ENCODE measurements at regions not wholly inside any gene's neighbourhood (a gene's known extent, or its start where the extent isn't known, plus 50 kb on each side); places are given as distances from the start of the nearest gene placed in this dataset.

DNA sequence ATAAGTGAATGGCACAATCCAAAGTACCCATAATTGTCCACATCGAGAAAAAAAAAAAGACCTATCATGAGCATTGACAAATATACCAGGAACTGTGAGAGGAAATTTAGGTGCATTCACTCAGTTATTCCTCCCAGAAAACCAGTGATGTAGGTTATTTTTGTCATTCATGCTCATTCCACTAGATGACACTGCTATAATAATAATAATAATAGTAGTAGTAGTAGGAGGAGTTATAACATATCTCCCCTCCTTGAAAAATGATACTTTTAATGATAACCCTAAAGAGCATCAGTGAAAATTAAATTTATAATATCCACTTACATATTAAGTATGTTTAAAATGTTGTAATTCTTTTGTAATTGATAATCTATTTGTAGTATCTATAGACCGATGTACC is 463.9 kb upstream of the MIR17HG start:
- no peak overlapping the region for H3K27ac ChIP-seq
- no peak for FAIRE-seq
- WGBS (ENCODE audit: missing lambda C conversion rate) = 56% methylated on average over 2 of the region's 2 CpGs
- no peak for ATAC-seq
- no peaks in the 10 kb centered on the region for H3K9me3 ChIP-seq
- no peak overlapping the region for H3K4me3 ChIP-seq
- ChIA-PET CTCF (interaction anchor here (2.4 kb wide), 1 partner anchor 85 kb away, joined by 12 read pairs; no protein-coding TSS in a partner anchor), POLR2A (no interaction called here)
- H3K4me2 ChIP-seq = no peak overlapping the region
- no peak for DNase-seq (ENCODE audit: low read depth in 1 of 2, low spot score in 1 of 2)
- no peaks in the 10 kb centered on the region for H3K4me1 ChIP-seq
- peak; percentile 60; the same call in 2 of the 3 replicates for TF ChIP-seq SMC3 (IDR thresholded peaks at IDR 0.05)
- no peak for TF ChIP-seq HDAC2 (IDR thresholded peaks at IDR 0.05)
- TF ChIP-seq, protein P1, sequence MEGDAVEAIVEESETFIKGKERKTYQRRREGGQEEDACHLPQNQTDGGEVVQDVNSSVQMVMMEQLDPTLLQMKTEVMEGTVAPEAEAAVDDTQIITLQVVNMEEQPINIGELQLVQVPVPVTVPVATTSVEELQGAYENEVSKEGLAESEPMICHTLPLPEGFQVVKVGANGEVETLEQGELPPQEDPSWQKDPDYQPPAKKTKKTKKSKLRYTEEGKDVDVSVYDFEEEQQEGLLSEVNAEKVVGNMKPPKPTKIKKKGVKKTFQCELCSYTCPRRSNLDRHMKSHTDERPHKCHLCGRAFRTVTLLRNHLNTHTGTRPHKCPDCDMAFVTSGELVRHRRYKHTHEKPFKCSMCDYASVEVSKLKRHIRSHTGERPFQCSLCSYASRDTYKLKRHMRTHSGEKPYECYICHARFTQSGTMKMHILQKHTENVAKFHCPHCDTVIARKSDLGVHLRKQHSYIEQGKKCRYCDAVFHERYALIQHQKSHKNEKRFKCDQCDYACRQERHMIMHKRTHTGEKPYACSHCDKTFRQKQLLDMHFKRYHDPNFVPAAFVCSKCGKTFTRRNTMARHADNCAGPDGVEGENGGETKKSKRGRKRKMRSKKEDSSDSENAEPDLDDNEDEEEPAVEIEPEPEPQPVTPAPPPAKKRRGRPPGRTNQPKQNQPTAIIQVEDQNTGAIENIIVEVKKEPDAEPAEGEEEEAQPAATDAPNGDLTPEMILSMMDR (IDR thresholded peaks at IDR 0.05) = peak; percentile 31; the same call in 2 of the 3 replicates
- TF ChIP-seq RAD21 (conservative IDR thresholded peaks at IDR 0.05 in 1 of 2, IDR thresholded peaks at IDR 0.05 in 1 of 2) = peak; percentile 49 to 56

DNA sequence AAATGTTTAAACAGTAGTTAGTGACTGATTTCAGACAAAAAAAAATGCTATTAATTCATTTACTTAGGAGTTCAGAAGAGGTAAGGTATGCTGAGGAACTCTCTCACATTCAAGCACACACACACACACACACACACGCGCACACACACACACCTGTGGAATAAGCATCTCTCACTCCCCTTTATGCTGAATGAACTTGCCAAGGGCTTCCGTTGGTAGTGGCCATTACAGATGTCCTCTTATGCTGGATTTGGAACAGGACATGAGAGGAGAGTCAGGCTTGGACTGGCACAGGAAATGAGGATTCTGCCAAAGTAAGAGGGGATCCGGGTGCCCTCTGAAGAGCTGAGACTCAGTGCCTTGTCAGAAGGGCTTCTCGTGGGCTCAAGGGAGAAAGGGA is 463.4 kb upstream of the MIR17HG start:
- no peaks in the 10 kb centered on the region for H3K4me1 ChIP-seq
- FAIRE-seq (no peak), DNase-seq (ENCODE audit: low read depth in 1 of 2, low spot score in 1 of 2) (no peak), ATAC-seq (no peak)
- ChIA-PET CTCF (interaction anchor here (2.4 kb wide), 1 partner anchor 84 kb away, joined by 11 read pairs; no protein-coding TSS in a partner anchor), POLR2A (no interaction called here)
- H3K4me3 ChIP-seq = no peak overlapping the region
- TF ChIP-seq HDAC2 (IDR thresholded peaks at IDR 0.05) = no peak
- TF ChIP-seq TP53 (CRISPR knock-in tag; IDR thresholded peaks at IDR 0.05) = no peak
- no peak for TF ChIP-seq MAFK (IDR thresholded peaks at IDR 0.05; ENCODE audit: partially characterized antibody)
- TF ChIP-seq GATA3 (IDR thresholded peaks at IDR 0.05; ENCODE audit: borderline replicate concordance) = no peak
- TF ChIP-seq, protein P2, sequence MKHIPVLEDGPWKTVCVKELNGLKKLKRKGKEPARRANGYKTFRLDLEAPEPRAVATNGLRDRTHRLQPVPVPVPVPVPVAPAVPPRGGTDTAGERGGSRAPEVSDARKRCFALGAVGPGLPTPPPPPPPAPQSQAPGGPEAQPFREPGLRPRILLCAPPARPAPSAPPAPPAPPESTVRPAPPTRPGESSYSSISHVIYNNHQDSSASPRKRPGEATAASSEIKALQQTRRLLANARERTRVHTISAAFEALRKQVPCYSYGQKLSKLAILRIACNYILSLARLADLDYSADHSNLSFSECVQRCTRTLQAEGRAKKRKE (CRISPR knock-in tag; IDR thresholded peaks at IDR 0.05; ENCODE audit: low read depth) = no peak
- no peak for TF ChIP-seq MYC (IDR thresholded peaks at IDR 0.05; ENCODE audit: borderline replicate concordance, low read length)
- TF ChIP-seq, protein P3, sequence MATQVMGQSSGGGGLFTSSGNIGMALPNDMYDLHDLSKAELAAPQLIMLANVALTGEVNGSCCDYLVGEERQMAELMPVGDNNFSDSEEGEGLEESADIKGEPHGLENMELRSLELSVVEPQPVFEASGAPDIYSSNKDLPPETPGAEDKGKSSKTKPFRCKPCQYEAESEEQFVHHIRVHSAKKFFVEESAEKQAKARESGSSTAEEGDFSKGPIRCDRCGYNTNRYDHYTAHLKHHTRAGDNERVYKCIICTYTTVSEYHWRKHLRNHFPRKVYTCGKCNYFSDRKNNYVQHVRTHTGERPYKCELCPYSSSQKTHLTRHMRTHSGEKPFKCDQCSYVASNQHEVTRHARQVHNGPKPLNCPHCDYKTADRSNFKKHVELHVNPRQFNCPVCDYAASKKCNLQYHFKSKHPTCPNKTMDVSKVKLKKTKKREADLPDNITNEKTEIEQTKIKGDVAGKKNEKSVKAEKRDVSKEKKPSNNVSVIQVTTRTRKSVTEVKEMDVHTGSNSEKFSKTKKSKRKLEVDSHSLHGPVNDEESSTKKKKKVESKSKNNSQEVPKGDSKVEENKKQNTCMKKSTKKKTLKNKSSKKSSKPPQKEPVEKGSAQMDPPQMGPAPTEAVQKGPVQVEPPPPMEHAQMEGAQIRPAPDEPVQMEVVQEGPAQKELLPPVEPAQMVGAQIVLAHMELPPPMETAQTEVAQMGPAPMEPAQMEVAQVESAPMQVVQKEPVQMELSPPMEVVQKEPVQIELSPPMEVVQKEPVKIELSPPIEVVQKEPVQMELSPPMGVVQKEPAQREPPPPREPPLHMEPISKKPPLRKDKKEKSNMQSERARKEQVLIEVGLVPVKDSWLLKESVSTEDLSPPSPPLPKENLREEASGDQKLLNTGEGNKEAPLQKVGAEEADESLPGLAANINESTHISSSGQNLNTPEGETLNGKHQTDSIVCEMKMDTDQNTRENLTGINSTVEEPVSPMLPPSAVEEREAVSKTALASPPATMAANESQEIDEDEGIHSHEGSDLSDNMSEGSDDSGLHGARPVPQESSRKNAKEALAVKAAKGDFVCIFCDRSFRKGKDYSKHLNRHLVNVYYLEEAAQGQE (IDR thresholded peaks at IDR 0.05) = no peak
- TF ChIP-seq, protein P4, sequence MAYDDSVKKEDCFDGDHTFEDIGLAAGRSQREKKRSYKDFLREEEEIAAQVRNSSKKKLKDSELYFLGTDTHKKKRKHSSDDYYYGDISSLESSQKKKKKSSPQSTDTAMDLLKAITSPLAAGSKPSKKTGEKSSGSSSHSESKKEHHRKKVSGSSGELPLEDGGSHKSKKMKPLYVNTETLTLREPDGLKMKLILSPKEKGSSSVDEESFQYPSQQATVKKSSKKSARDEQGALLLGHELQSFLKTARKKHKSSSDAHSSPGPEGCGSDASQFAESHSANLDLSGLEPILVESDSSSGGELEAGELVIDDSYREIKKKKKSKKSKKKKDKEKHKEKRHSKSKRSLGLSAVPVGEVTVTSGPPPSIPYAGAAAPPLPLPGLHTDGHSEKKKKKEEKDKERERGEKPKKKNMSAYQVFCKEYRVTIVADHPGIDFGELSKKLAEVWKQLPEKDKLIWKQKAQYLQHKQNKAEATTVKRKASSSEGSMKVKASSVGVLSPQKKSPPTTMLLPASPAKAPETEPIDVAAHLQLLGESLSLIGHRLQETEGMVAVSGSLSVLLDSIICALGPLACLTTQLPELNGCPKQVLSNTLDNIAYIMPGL (CRISPR knock-in tag; IDR thresholded peaks at IDR 0.05; ENCODE audit: borderline replicate concordance) = no peak
- no peak for TF ChIP-seq EHMT2 (IDR thresholded peaks at IDR 0.05; ENCODE audit: low read depth)
- no peak for TF ChIP-seq RNF2 (IDR thresholded peaks at IDR 0.05; ENCODE audit: borderline replicate concordance, low read depth)
- no peak for TF ChIP-seq TFCP2L1 (CRISPR knock-in tag; IDR thresholded peaks at IDR 0.05)
- TF ChIP-seq HOXA7 (CRISPR knock-in tag; IDR thresholded peaks at IDR 0.05) = no peak
- no peak for TF ChIP-seq RFX5 (IDR thresholded peaks at IDR 0.05)
- TF ChIP-seq MAZ (IDR thresholded peaks at IDR 0.05; ENCODE audit: borderline replicate concordance, low read depth, low read length) = no peak
- TF ChIP-seq HOXB5 (CRISPR knock-in tag; IDR thresholded peaks at IDR 0.05) = no peak
- TF ChIP-seq POLR2AphosphoS2 (conservative IDR thresholded peaks at IDR 0.05; ENCODE audit: low read length) = no peak
- TF ChIP-seq FOSL2 (IDR thresholded peaks at IDR 0.05) = no peak
- no peak for TF ChIP-seq FOSL2 (CRISPR knock-in tag; IDR thresholded peaks at IDR 0.05)
- no peak for TF ChIP-seq SREBF2 (IDR thresholded peaks at IDR 0.05)
- TF ChIP-seq ESRRA (IDR thresholded peaks at IDR 0.05; ENCODE audit: borderline replicate concordance, low read length) = no peak
- TF ChIP-seq, protein P5, sequence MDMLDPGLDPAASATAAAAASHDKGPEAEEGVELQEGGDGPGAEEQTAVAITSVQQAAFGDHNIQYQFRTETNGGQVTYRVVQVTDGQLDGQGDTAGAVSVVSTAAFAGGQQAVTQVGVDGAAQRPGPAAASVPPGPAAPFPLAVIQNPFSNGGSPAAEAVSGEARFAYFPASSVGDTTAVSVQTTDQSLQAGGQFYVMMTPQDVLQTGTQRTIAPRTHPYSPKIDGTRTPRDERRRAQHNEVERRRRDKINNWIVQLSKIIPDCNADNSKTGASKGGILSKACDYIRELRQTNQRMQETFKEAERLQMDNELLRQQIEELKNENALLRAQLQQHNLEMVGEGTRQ (IDR thresholded peaks at IDR 0.05) = no peak
- H3K4me2 ChIP-seq = no peak overlapping the region
- peak overlapping the region in 1 of 2 experiments; percentile 21; a peak in 1 of 6 replicates for H3K27ac ChIP-seq
- no peaks in the 10 kb centered on the region for H3K9me3 ChIP-seq
- 87% methylated on average over 5 of the region's 5 CpGs for WGBS (ENCODE audit: missing lambda C conversion rate)
